ENCODE measurements at regions not wholly inside any gene's neighbourhood (a gene's known extent, or its start where the extent isn't known, plus 50 kb on each side); places are given as distances from the start of the nearest gene placed in this dataset.

GRCh38 chr17:15092762-15093161, 172.4 kb downstream of the PMP22 start:
- FAIRE-seq (no peak), DNase-seq (ENCODE audit: low read depth in 1 of 2, low spot score in 2 of 2) (no peak)
- POLR2A ChIA-PET (ENCODE audit: partially characterized antibody), result no interaction called here

More at GRCh38 chr17:15092762-15093161, 172.4 kb downstream of the PMP22 start:
- H4K8ac ChIP-seq (ENCODE audit: extremely low read depth, insufficient read depth, low read length), result no peak overlapping the region
- no peak overlapping the region for H3K4me3 ChIP-seq (ENCODE audit: extremely low read depth in 1 of 4, insufficient read depth in 2 of 4, low read depth in 3 of 4, low read length in 4 of 4)
- no peak overlapping the region for H2BK15ac ChIP-seq (ENCODE audit: low read length)
- no peak overlapping the region for H3K4me2 ChIP-seq (ENCODE audit: insufficient read depth in 1 of 2, low read depth in 2 of 2, low read length in 2 of 2)
- TF ChIP-seq TEAD4 (IDR thresholded peaks at IDR 0.05; ENCODE audit: low read depth, low read length) (no peak), NANOG (IDR thresholded peaks at IDR 0.05; ENCODE audit: insufficient read depth, low read depth, low read length, poor library complexity, severe bottlenecking) (no peak), SP1 (IDR thresholded peaks at IDR 0.05; ENCODE audit: low read depth, low read length) (no peak), SAP30 (IDR thresholded peaks at IDR 0.05; ENCODE audit: insufficient read depth, insufficient replicate concordance, low read length) (no peak), MAFK (IDR thresholded peaks at IDR 0.05; ENCODE audit: low read depth, low read length) (no peak), EP300 (IDR thresholded peaks at IDR 0.05; ENCODE audit: borderline replicate concordance in 1 of 2, low read depth in 2 of 2, low read length in 2 of 2) (no peak), FOSL1 (IDR thresholded peaks at IDR 0.05; ENCODE audit: insufficient read depth, low read depth, low read length) (no peak), MAX (IDR thresholded peaks at IDR 0.05) (no peak), RFX5 (IDR thresholded peaks at IDR 0.05; ENCODE audit: borderline replicate concordance, low read depth, low read length) (no peak), ZNF274 (IDR thresholded peaks at IDR 0.05; ENCODE audit: borderline replicate concordance, extremely low read depth, low read length) (no peak)
- H2AK5ac ChIP-seq (ENCODE audit: low read depth, low read length), result no peak overlapping the region
- no peaks in the 10 kb centered on the region for H4K20me1 ChIP-seq (replicated peaks in 1 of 2; ENCODE audit: control insufficient read depth in 1 of 2, insufficient read depth in 2 of 2, low read length in 2 of 2)
- CTCF ChIA-PET (ENCODE audit: partially characterized antibody), result interaction anchor here (0.5 to 2.0 kb wide), 10 partner anchors 10 to 221 kb away, joined by 3 to 7 read pairs (median 4); no protein-coding TSS in a partner anchor
- H3K56ac ChIP-seq (replicated peaks; ENCODE audit: insufficient read length, low read depth, low read length), result no peak overlapping the region
- H3K14ac ChIP-seq (ENCODE audit: insufficient read length), result no peak overlapping the region
- no peak overlapping the region for H3K23ac ChIP-seq (ENCODE audit: insufficient read length)
- no peak overlapping the region for H2AFZ ChIP-seq (ENCODE audit: low read length)
- no peaks in the 10 kb centered on the region for H3K79me1 ChIP-seq (ENCODE audit: low read depth, low read length)
- H3K27ac ChIP-seq (ENCODE audit: low read depth, low read length), result no peak overlapping the region
- peaks cover 0 to 1% (median 0%) of the 10 kb centered on the region in 4 experiments; a peak in 1 of 7 replicates for H3K27me3 ChIP-seq (replicated peaks in 1 of 4; ENCODE audit: control insufficient read depth in 3 of 4, extremely low read depth in 1 of 4, insufficient read depth in 3 of 4, low read length in 3 of 4)
- no peak overlapping the region for H2BK5ac ChIP-seq (ENCODE audit: low read depth, low read length)
- H4K5ac ChIP-seq (ENCODE audit: insufficient read length, low read depth, low read length), result no peak overlapping the region
- H3K36me3 ChIP-seq (ENCODE audit: control insufficient read depth in 2 of 4, insufficient read depth in 4 of 4, low read length in 3 of 4), result no peaks in the 10 kb centered on the region; a peak in 1 of 8 replicates
- no peak overlapping the region for H4K91ac ChIP-seq (replicated peaks; ENCODE audit: insufficient read length, low read length)
- H3K4me1 ChIP-seq (replicated peaks in 1 of 4; ENCODE audit: control insufficient read depth in 3 of 4, insufficient read depth in 4 of 4, low read length in 3 of 4), result peaks cover 0 to 5% (median under 1%) of the 10 kb centered on the region in 4 experiments; a peak in 2 of 7 replicates
- H3K18ac ChIP-seq (ENCODE audit: extremely low read depth, low read length), result no peak overlapping the region
- H3K79me2 ChIP-seq (ENCODE audit: control insufficient read depth in 1 of 2, insufficient read depth in 2 of 2, low read length in 2 of 2), result no peaks in the 10 kb centered on the region
- H2BK20ac ChIP-seq (ENCODE audit: low read length), result no peak overlapping the region
- H3K4ac ChIP-seq (replicated peaks; ENCODE audit: insufficient read length, low read depth, low read length), result no peak overlapping the region
- no peaks in the 10 kb centered on the region for H3K23me2 ChIP-seq (ENCODE audit: low read depth, low read length)
- H2BK120ac ChIP-seq (replicated peaks; ENCODE audit: low read depth, low read length), result no peak overlapping the region
- H2BK12ac ChIP-seq (ENCODE audit: low read depth, low read length), result no peak overlapping the region
- no peak overlapping the region for H3K9ac ChIP-seq (replicated peaks in 1 of 4; ENCODE audit: extremely low read depth in 1 of 4, low read depth in 3 of 4, low read length in 3 of 4)
- 91% methylated on average over 7 of the region's 7 CpGs; no CpG with 5 or more reads in 1 of the 2 experiments for WGBS, 2 experiments (ENCODE audit: extremely low coverage in 1 of 2, insufficient coverage in 1 of 2, insufficient read length in 1 of 2, insufficient replicate concordance in 2 of 2, low coverage in 1 of 2, low lambda C conversion rate in 2 of 2, missing lambda C conversion rate in 1 of 2)
- no peaks in the 10 kb centered on the region for H3K9me3 ChIP-seq (ENCODE audit: insufficient read depth in 2 of 2, low read depth in 1 of 2, low read length in 1 of 2)

Measured in H1 (cell line).